Mesenchymal stem cell (in vitro differentiated cells and primary cell): ENCODE measurements at regions not wholly inside any gene's neighbourhood (a gene's known extent, or its start where the extent isn't known, plus 50 kb on each side); places are given as distances from the start of the nearest gene placed in this dataset.

Experiments
- DNase-seq: peaks from one replicate; pipeline ENCODE4 v3.0.0-alpha.2; 2013
- H2AFZ ChIP-seq: one replicate; pipeline ENCODE4 v1.6.1; 2013; ENCODE audit warnings: low read depth, mild to moderate bottlenecking, control low read depth, inconsistent platforms, low read length, moderate library complexity
- H2AK5ac ChIP-seq: 2 replicates; pipeline ENCODE4 v1.6.1; 2013; ENCODE audit warnings: low read length, moderate library complexity, mild to moderate bottlenecking, inconsistent platforms; ENCODE audit not compliant: severe bottlenecking
- H2BK120ac ChIP-seq: one replicate; pipeline ENCODE4 v1.6.1; 2013; ENCODE audit warnings: low read depth, mild to moderate bottlenecking, inconsistent platforms, low read length, moderate library complexity
- H2BK12ac ChIP-seq, 2 experiments: one replicate each; pipeline ENCODE4 v1.6.1; 2013; ENCODE audit warnings: inconsistent platforms in 2 of 2, low read length in 2 of 2, mild to moderate bottlenecking in 2 of 2, moderate library complexity in 2 of 2, control low read depth in 1 of 2
- H2BK15ac ChIP-seq: one replicate; pipeline ENCODE4 v1.6.1; 2013; ENCODE audit warnings: mild to moderate bottlenecking, low read depth, inconsistent platforms; ENCODE audit not compliant: poor library complexity, severe bottlenecking
- H2BK5ac ChIP-seq: 2 replicates; pipeline ENCODE4 v1.6.1; 2013; ENCODE audit warnings: low read depth, mild to moderate bottlenecking, low read length, control low read depth, inconsistent platforms; ENCODE audit not compliant: poor library complexity, severe bottlenecking
- H3K14ac ChIP-seq, 2 experiments: one replicate each; pipeline ENCODE4 v1.6.1; 2013; ENCODE audit warnings: inconsistent platforms in 2 of 2, low read length in 2 of 2, control low read depth in 1 of 2, mild to moderate bottlenecking in 1 of 2, moderate library complexity in 1 of 2
- H3K18ac ChIP-seq, 2 experiments: one replicate each; pipeline ENCODE4 v1.6.1; 2013; ENCODE audit warnings: inconsistent platforms in 2 of 2, low read length in 2 of 2, control low read depth in 1 of 2, low read depth in 1 of 2, mild to moderate bottlenecking in 1 of 2
- H3K23ac ChIP-seq, 2 experiments: one replicate each; pipeline ENCODE4 v1.6.1; 2013; ENCODE audit warnings: inconsistent platforms in 2 of 2, low read length in 2 of 2, mild to moderate bottlenecking in 2 of 2, moderate library complexity in 2 of 2, control low read depth in 1 of 2
- H3K27ac ChIP-seq: 2 replicates; pipeline ENCODE4 v1.5.1; 2013; ENCODE audit warnings: mild to moderate bottlenecking, moderate library complexity, low read length, control low read depth, inconsistent platforms; ENCODE audit not compliant: poor library complexity, severe bottlenecking
- H3K27me3 ChIP-seq, 2 experiments: 2 replicates each; pipeline versions ENCODE4 v1.6.1 to v1.7.0; 2013; ENCODE audit warnings: low read length in 2 of 2, mild to moderate bottlenecking in 2 of 2, moderate library complexity in 2 of 2, control low read depth in 1 of 2, inconsistent platforms in 1 of 2; ENCODE audit not compliant: control insufficient read depth in 1 of 2, insufficient read depth in 1 of 2
- H3K36me3 ChIP-seq, 2 experiments: 2 replicates each; pipeline versions ENCODE4 v1.6.1 to v1.7.0; 2013; ENCODE audit warnings: low read length in 2 of 2, control low read depth in 1 of 2, inconsistent platforms in 1 of 2, low read depth in 1 of 2, mild to moderate bottlenecking in 1 of 2; ENCODE audit not compliant: insufficient read depth in 2 of 2, control insufficient read depth in 1 of 2
- H3K4ac ChIP-seq, 2 experiments: one replicate each; pipeline ENCODE4 v1.6.1; 2013; ENCODE audit warnings: inconsistent platforms in 2 of 2, low read length in 2 of 2, mild to moderate bottlenecking in 2 of 2, moderate library complexity in 2 of 2, control low read depth in 1 of 2, low read depth in 1 of 2
- H3K4me1 ChIP-seq: 2 replicates; pipeline ENCODE4 v1.6.1; 2013; ENCODE audit warnings: low read depth, low read length, control low read depth; ENCODE audit not compliant: control insufficient read depth, insufficient read depth
- H3K4me2 ChIP-seq: 2 replicates; pipeline ENCODE4 v1.6.1; 2013; ENCODE audit warnings: low read length, mild to moderate bottlenecking, inconsistent platforms; ENCODE audit not compliant: poor library complexity, severe bottlenecking
- H3K4me3 ChIP-seq, 2 experiments: 2 replicates each; pipeline versions ENCODE4 v1.5.1 to v1.7.0; 2013; ENCODE audit warnings: low read length in 2 of 2, mild to moderate bottlenecking in 2 of 2, control low read depth in 1 of 2, low read depth in 1 of 2; ENCODE audit not compliant: insufficient read depth in 1 of 2
- H3K79me1 ChIP-seq: replicated peaks from 2 replicates; pipeline ENCODE4 v1.6.1; 2013; ENCODE audit warnings: mild to moderate bottlenecking, control low read depth, low read length, inconsistent platforms; ENCODE audit not compliant: poor library complexity, severe bottlenecking
- H3K9ac ChIP-seq: 2 replicates; pipeline ENCODE4 v1.7.0; 2013; ENCODE audit warnings: mild to moderate bottlenecking, low read length, moderate library complexity
- H3K9me3 ChIP-seq: 2 replicates; pipeline ENCODE4 v1.7.0; 2013; ENCODE audit warnings: mild to moderate bottlenecking, low read length; ENCODE audit not compliant: control insufficient read depth
- H4K8ac ChIP-seq: one replicate; pipeline ENCODE4 v1.6.1; 2013; ENCODE audit warnings: inconsistent platforms, mild to moderate bottlenecking, low read length, moderate library complexity
- H4K91ac ChIP-seq: one replicate; pipeline ENCODE4 v1.6.1; 2013; ENCODE audit warnings: mild to moderate bottlenecking, low read length, inconsistent platforms
- WGBS: methylation state at CpG from one replicate; pipeline ENCODE4 v1.1.7; 2013; ENCODE audit warnings: mixed read lengths; 5-methylcytosine and 5-hydroxymethylcytosine counted together

GRCh38 chr13:111645198-111645597 lies 324.8 kb downstream of the TEX29 start:
- H2BK5ac ChIP-seq: no peak overlapping the region
- H3K4ac ChIP-seq: no peak overlapping the region
- H4K8ac ChIP-seq: no peak overlapping the region
- no peaks in the 10 kb centered on the region for H3K79me1 ChIP-seq
- no peak overlapping the region for H2BK15ac ChIP-seq
- H3K9ac ChIP-seq: no peak overlapping the region
- no peak overlapping the region for H4K91ac ChIP-seq
- DNase-seq: no peak
- no peak overlapping the region for H3K14ac ChIP-seq
- H2BK120ac ChIP-seq: no peak overlapping the region
- no peak overlapping the region for H2AFZ ChIP-seq
- WGBS: 89% methylated on average over 12 of the region's 12 CpGs
- no peaks in the 10 kb centered on the region for H3K9me3 ChIP-seq
- no peak overlapping the region for H3K23ac ChIP-seq
- H2BK12ac ChIP-seq: no peak overlapping the region
- H3K36me3 ChIP-seq: no peaks in the 10 kb centered on the region
- no peak overlapping the region for H3K27ac ChIP-seq
- H2AK5ac ChIP-seq: no peak overlapping the region
- no peak overlapping the region for H3K4me2 ChIP-seq
- no peaks in the 10 kb centered on the region for H3K27me3 ChIP-seq
- H3K4me3 ChIP-seq: no peak overlapping the region
- no peak overlapping the region for H3K18ac ChIP-seq
- no peaks in the 10 kb centered on the region for H3K4me1 ChIP-seq

DNA sequence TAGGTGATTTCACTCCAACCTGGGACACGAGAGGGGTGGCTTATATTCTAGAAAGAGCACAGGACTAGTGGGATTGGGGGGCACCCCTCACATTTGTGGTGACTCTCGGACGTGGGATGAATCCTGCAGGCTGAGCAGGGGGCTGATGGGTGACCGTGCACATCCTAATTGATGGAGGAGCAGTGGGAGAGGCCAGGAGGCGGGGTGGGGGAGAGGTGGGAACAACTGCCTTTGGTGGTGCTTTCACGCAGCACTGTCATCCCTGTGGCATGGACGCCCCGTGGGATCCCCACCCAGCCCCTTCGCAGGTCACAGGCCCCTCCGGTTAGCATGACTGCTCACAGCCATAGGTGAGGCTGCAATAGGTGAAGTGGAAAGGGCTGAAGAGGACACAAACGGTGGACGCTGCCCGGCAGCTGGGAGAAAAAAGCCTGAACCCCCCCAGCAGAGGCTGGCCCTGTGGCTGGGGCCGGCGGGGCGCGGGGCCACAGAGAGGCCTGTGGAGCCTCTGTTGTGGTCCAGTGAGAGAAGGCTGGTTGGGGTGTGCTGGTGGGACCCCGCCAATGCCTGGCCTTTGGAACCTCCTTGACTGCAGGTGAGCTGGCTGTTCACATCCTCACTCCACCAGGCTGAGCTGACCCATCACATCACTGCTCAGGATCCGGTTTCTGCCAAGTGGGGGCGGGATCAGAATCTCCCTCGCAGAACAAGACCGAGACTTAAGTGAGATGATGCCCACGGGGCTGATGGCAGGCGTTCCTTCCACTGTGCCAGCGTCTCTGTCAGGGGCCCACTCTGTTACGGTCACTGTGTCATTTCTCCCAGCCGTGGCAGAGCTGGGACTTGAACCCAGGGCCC lies 325.4 kb downstream of the TEX29 start:
- Histone ChIP-seq H2BK120ac (no peak overlapping the region), H2BK15ac (no peak overlapping the region), H3K27me3 (no peaks in the 10 kb centered on the region), H2BK5ac (no peak overlapping the region), H4K8ac (no peak overlapping the region), H2BK12ac (no peak overlapping the region), H2AK5ac (no peak overlapping the region), H3K27ac (no peak overlapping the region), H3K23ac (no peak overlapping the region), H3K36me3 (no peaks in the 10 kb centered on the region), H3K9me3 (no peaks in the 10 kb centered on the region), H3K9ac (no peak overlapping the region), H3K4me2 (no peak overlapping the region), H3K14ac (no peak overlapping the region), H3K4me3 (no peak overlapping the region), H3K79me1 (no peaks in the 10 kb centered on the region), H3K4ac (no peak overlapping the region), H3K18ac (no peak overlapping the region), H3K4me1 (no peaks in the 10 kb centered on the region), H4K91ac (no peak overlapping the region), H2AFZ (no peak overlapping the region)
- no peak for DNase-seq
- WGBS: 82% methylated on average over 27 of the region's 27 CpGs

- WGBS: 75% methylated on average over 6 of the region's 10 CpGs
- DNase-seq: no peak
Observed at GRCh38 chr13:111646456-111646855, 326.0 kb downstream of the TEX29 start.

GRCh38 chr13:111648885-111649284 lies 328.4 kb downstream of the TEX29 start:
- Histone ChIP-seq H3K27ac (no peak overlapping the region), H2AFZ (no peak overlapping the region), H3K4me2 (no peak overlapping the region), H3K18ac (no peak overlapping the region), H3K4me1 (no peaks in the 10 kb centered on the region), H4K8ac (no peak overlapping the region), H3K14ac (no peak overlapping the region), H3K36me3 (no peaks in the 10 kb centered on the region), H3K27me3 (no peaks in the 10 kb centered on the region), H3K4me3 (no peak overlapping the region), H3K9me3 (no peaks in the 10 kb centered on the region), H3K23ac (no peak overlapping the region), H2BK12ac (no peak overlapping the region), H3K79me1 (no peaks in the 10 kb centered on the region), H4K91ac (no peak overlapping the region), H2BK120ac (no peak overlapping the region), H2AK5ac (no peak overlapping the region), H2BK15ac (no peak overlapping the region), H2BK5ac (no peak overlapping the region), H3K4ac (no peak overlapping the region), H3K9ac (no peak overlapping the region)
- WGBS: 85% methylated on average over 2 of the region's 4 CpGs
- no peak for DNase-seq

More at GRCh38 chr13:111646456-111646855, 326.0 kb downstream of the TEX29 start:
- Histone ChIP-seq H3K36me3 (no peaks in the 10 kb centered on the region), H2BK5ac (no peak overlapping the region), H3K9ac (no peak overlapping the region), H3K14ac (no peak overlapping the region), H3K27ac (no peak overlapping the region), H2AK5ac (no peak overlapping the region), H4K91ac (no peak overlapping the region), H3K4me1 (no peaks in the 10 kb centered on the region), H2AFZ (no peak overlapping the region), H3K4me2 (no peak overlapping the region), H2BK12ac (no peak overlapping the region), H3K4ac (no peak overlapping the region), H3K18ac (no peak overlapping the region), H3K4me3 (no peak overlapping the region), H3K9me3 (no peaks in the 10 kb centered on the region), H2BK120ac (no peak overlapping the region), H2BK15ac (no peak overlapping the region), H4K8ac (no peak overlapping the region), H3K79me1 (no peaks in the 10 kb centered on the region), H3K23ac (no peak overlapping the region), H3K27me3 (no peaks in the 10 kb centered on the region)
